DND-41 (cell line): ENCODE measurements at regions not wholly inside any gene's neighbourhood (a gene's known extent, or its start where the extent isn't known, plus 50 kb on each side); places are given as distances from the start of the nearest gene placed in this dataset.

Experiments
- EZH2 ChIP-seq: IDR thresholded peaks from 3 replicates; pipeline ENCODE4 v1.6.1; 2012; ENCODE audit warnings: borderline replicate concordance, low read depth, mild to moderate bottlenecking, moderate library complexity, low read length, inconsistent platforms; ENCODE audit not compliant: severe bottlenecking
- TF ChIP-seq, protein P1 (sequence below): IDR thresholded peaks from 2 replicates; pipeline ENCODE4 v1.5.1; 2012; ENCODE audit warnings: borderline replicate concordance, low read length, moderate library complexity, mild to moderate bottlenecking; ENCODE audit not compliant: poor library complexity, severe bottlenecking; ENCODE audit errors: extremely low read depth

- TF ChIP-seq, protein P1, sequence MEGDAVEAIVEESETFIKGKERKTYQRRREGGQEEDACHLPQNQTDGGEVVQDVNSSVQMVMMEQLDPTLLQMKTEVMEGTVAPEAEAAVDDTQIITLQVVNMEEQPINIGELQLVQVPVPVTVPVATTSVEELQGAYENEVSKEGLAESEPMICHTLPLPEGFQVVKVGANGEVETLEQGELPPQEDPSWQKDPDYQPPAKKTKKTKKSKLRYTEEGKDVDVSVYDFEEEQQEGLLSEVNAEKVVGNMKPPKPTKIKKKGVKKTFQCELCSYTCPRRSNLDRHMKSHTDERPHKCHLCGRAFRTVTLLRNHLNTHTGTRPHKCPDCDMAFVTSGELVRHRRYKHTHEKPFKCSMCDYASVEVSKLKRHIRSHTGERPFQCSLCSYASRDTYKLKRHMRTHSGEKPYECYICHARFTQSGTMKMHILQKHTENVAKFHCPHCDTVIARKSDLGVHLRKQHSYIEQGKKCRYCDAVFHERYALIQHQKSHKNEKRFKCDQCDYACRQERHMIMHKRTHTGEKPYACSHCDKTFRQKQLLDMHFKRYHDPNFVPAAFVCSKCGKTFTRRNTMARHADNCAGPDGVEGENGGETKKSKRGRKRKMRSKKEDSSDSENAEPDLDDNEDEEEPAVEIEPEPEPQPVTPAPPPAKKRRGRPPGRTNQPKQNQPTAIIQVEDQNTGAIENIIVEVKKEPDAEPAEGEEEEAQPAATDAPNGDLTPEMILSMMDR = no peak
- no peak for TF ChIP-seq EZH2
Observed at GRCh38 chr9:21634951-21635350, 152.8 kb upstream of the IFNE start.
